LNCaP clone FGC (cell line): ENCODE measurements at regions not wholly inside any gene's neighbourhood (a gene's known extent, or its start where the extent isn't known, plus 50 kb on each side); places are given as distances from the start of the nearest gene placed in this dataset.

ENCODE experiments used
- DNase-seq: peaks from one replicate; pipeline ENCODE4 v3.0.0-alpha.2; 2011; ENCODE audit warnings: low read depth
- H3K4me3 ChIP-seq: 2 replicates; pipeline ENCODE4 v1.5.1; 2011; ENCODE audit warnings: mild to moderate bottlenecking, low read depth, low read length, control low read depth
- TF ChIP-seq, protein P1 (sequence below): IDR thresholded peaks from 2 replicates; pipeline ENCODE4 v1.5.1; 2012; ENCODE audit warnings: mild to moderate bottlenecking; ENCODE audit not compliant: control insufficient read depth, insufficient read depth; ENCODE audit errors: extremely low read depth

DNA sequence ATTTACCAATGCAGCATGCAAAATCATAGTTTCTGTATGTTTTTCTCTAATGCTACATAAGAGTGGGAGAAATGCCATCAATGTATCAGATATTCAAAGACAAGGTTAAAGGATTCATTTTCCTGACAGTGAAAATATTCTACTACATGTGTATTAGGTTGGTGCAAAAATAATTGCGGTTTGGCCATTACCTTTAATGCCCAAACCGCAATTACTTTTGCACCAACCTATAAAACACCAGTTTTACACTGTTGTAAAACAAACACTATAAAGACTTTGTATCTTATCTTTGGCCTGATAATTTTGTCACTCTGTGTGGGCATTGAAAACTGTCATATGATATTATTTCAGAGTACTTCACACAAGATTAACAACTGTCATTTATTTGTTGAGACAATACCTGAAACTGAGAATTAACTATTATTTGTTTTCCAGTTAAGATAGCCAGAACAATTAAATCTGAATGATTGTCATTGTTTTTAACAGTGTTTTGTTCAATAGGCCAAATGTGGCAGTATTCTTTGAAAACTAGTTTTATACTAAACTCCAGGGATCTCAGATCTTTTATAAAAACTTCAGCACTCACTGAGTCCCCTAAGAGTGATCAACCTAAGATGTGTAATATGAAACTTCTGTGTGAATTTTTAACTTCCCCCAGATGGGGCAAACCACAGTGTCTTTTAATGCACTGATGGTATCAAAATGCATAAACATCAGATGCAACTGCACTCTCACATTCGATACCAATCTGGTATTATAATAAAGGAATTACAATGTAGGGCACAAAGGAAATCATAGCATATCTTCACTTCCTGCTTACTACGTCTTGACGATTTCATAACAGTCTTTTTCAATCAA lies 53.8 kb upstream of the FBN2 start:
- TF ChIP-seq, protein P1, sequence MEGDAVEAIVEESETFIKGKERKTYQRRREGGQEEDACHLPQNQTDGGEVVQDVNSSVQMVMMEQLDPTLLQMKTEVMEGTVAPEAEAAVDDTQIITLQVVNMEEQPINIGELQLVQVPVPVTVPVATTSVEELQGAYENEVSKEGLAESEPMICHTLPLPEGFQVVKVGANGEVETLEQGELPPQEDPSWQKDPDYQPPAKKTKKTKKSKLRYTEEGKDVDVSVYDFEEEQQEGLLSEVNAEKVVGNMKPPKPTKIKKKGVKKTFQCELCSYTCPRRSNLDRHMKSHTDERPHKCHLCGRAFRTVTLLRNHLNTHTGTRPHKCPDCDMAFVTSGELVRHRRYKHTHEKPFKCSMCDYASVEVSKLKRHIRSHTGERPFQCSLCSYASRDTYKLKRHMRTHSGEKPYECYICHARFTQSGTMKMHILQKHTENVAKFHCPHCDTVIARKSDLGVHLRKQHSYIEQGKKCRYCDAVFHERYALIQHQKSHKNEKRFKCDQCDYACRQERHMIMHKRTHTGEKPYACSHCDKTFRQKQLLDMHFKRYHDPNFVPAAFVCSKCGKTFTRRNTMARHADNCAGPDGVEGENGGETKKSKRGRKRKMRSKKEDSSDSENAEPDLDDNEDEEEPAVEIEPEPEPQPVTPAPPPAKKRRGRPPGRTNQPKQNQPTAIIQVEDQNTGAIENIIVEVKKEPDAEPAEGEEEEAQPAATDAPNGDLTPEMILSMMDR: no peak
- no peak overlapping the region for H3K4me3 ChIP-seq
- peak; percentile 10 for DNase-seq

DNA sequence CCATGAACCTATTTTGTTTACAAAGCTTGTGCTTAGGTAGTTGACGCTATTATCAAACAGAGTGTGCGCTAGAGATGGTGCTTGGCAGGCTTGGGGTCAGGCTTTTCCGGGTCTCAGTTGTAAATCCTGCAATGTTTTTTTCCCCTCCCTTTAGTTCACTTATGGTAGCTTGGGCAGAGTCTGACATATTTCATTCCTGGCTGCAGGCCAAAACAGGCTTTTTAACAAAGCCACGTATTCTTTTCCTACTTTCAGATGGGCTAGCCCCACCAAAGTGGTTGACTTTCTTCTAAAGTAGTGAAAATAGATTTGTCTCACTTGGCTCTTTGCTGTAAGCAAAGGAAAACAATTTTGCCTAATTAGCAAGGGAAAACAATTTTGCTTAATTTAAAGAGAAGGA lies 58.0 kb upstream of the FBN2 start:
- DNase-seq: no peak
- no peak overlapping the region for H3K4me3 ChIP-seq
- TF ChIP-seq, protein P1: no peak

DNA sequence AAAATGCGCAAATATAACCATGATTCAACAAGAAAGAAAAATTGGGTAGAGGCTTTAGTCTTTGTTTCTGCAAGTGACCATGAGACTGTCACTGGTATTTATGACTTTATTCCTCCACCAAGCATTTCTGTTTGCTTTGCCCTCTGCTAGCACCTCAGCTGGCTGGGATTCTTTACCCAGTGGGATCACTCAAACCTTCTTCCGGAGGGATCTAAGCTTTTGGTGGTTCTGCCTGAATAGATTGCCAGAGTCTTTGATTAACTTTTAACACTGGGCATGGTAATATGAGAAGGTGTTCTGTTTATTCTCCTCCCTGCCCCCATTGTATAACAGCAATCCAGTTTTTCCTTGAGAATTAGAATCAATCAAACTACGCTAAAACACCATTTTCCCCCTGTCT lies 59.1 kb upstream of the FBN2 start:
- no peak overlapping the region for H3K4me3 ChIP-seq
- no peak for DNase-seq
- TF ChIP-seq, protein P1: no peak

DNA sequence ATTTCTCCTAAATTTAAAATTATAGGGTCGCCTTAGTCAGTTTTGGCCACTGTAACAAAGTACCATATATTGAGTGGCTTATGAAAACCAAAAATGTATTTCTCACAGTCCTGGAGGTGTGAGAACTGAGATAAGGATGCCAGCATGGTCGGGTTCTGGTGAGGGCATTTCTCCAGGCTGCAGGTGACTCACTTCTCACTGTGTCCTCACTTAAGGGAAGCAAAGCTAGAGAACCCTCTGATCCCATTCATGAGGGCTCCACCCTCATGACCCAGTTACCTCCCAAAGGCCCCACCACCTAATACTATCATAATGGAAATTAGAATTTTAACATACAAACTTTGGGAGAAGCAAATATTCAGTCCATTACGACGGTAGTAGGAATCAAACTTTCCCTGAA lies 75.1 kb upstream of the FBN2 start:
- no peak overlapping the region for H3K4me3 ChIP-seq
- no peak for DNase-seq
- TF ChIP-seq, protein P1: no peak

DNA sequence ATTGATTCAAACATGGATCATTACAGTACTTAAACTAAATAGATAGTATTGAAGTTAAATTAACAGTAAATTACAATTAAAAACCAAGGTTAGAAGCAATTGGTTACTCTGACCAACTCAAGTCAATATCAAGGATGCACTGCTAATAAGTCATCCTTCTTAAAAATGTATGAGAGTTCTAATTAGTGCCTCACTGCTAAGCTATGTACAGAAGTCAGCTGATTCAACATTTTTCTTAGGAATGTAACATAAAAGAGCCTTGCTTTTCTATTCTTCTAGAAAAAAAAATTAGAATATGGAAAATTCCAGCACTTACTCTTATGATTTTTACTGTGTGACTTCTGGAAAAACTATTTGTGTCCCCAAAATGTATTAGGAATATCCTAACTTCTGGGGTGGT lies 75.7 kb upstream of the FBN2 start:
- DNase-seq: no peak
- TF ChIP-seq, protein P1: no peak
- H3K4me3 ChIP-seq: no peak overlapping the region

DNA sequence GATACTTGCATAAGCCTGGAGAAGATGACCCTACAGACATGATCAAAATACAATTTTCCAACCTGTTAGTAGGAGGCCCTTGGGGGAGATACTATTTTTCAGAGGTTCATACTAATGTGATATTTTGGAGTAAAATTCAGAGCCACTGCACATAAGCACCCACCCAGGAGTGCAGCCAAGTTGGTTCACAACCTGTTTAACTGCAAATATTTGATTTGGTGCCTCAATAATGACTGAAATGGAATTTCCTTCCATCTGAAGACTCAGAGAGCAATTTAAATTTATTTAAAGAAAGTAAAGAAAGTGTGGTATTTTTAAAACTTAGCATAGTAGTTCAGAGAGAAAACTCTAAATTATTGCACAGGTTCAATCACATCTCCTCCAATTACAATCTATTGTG lies 77.5 kb upstream of the FBN2 start:
- no peak overlapping the region for H3K4me3 ChIP-seq
- TF ChIP-seq, protein P1: no peak
- no peak for DNase-seq
